GM19395 (cell line): ENCODE measurements at regions not wholly inside any gene's neighbourhood (a gene's known extent, or its start where the extent isn't known, plus 50 kb on each side); places are given as distances from the start of the nearest gene placed in this dataset.

Source experiments
- ATAC-seq: cut with Tn5 transposase; IDR thresholded peaks from one replicate; pipeline ENCODE4 v1.9.1; 2021; ENCODE audit warnings: mild to moderate bottlenecking, moderate library complexity; ENCODE audit not compliant: unreplicated experiment

DNA sequence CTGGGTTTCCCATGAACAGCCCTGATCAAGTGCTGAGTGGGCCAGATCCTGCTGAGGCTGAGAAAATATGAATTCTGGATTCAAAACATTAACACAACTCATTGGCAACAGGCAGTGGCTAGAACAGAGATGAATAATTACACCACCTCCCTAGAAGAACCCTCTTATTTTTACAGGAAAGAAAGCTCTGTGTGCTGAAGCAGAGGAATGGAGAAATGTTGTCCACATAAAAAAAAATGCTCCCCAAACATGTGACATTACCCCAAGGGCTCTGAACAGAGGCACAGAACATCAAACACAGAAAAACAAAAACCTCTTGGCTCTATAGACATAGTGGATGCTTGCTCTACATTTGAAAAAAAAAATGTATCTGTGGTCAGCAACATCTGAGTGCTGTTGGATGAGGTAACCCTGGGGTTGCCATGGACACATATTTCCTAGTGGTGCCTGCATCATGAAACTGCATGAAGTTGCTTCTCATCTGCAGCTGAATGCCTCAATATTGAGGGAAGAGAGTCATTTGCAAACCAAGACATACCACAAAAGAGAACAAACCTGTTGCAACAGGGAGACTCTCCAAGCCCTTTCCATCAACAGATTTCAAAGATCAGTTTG is 98.8 kb downstream of the SNX19 start:
- ATAC-seq, result no peak

DNA sequence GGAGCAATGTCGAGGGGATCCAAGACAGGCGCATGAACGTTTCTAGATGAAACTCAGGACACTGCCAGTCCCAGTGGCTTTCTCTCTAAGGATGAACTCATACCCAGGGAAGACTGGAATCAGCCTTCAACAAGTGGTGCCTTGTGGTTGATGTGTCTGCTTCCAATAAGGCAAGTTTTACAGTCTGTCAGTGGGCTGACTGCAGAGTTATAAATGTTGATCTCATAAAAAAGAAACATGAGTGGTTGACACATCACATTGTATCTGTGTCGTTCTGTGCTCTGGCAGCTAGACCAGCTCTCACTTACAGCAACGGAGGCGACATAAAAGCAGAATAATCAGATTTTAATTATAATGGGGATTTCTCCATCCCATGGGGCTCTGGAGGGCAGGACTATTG is 96.7 kb downstream of the SNX19 start:
- no peak for ATAC-seq
